Fibroblast of skin of right biceps (primary cell): ENCODE measurements at regions not wholly inside any gene's neighbourhood (a gene's known extent, or its start where the extent isn't known, plus 50 kb on each side); places are given as distances from the start of the nearest gene placed in this dataset.

ENCODE experiments used
- DNase-seq: peaks from one replicate; pipeline ENCODE4 v3.0.0-alpha.2; 2013

DNA sequence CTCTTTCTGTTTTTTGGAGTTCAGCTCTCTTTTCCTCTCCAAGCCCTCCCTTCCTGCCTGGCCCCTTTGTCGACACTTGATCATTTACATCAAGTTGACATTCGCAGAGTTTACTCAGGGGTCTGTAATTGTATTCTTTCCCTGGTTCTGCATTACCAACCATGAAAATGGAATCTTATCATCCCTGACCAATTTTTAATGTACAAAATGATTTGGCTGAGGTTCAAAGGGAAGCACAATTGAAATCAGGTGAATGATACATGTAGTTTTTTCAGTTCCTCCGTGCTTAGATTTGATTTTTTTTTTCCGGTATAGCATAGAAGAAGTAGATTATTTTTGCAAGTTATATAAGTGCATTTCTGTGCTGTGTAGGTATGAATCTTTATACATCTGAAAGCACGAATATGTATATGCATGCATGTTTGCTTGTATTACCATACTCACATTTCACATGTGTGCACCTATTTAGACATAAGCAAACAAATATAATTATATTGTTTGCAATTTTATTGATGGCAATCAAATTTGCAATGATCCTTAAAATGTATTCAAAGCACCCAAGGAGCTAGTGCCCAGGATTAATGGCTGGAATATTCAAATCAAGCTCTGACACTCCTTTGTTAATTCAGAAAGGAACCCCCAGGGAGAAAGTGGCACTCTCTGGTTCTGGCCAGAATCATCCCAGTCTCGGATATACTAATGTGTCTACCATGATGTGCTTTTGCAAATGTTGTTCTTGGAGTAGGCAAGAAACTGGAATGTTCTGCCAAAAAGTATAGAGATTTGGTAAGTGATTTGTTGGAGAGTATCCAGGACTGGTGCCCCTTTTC is 189.3 kb downstream of the VRK1 start:
- no peak for DNase-seq

DNA sequence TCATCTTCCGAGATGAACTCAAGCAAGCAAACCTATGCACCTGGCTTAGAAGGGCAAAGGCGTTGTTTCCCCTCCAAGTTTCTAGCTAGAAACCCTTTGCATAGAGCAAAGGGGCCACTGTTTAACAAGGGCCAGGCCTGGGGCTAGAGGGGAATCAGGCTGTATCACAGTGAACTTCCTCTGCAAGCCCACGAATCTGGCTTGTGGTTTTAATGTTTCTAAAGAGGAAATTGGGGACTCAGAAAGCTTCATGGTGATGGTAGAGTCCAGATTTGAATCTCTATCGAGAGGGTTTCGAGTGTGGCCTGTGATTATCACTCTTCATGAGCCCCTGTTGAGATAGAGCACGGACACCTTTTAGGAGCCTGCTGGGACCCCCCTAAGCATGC is 189.9 kb downstream of the VRK1 start:
- DNase-seq, result no peak

DNA sequence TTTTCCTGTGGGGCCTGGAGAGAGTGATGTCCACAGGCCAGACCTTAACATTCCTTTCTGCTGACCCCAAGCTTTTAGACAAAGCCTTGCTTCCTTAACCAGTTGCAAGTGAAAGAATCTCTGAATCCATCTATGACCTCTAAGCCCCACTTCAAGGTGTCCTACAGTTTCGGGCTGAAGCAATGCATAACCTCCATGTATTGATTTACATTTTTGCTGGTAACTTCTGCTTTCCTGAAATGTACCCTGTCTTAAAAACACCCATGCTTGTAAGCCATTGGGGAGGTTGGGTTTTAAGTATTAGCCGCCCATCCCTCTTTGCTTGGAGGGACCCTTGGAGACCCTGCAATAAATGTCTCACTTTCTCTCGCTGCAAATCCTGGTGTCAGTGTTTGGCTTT is 190.6 kb downstream of the VRK1 start:
- no peak for DNase-seq

DNA sequence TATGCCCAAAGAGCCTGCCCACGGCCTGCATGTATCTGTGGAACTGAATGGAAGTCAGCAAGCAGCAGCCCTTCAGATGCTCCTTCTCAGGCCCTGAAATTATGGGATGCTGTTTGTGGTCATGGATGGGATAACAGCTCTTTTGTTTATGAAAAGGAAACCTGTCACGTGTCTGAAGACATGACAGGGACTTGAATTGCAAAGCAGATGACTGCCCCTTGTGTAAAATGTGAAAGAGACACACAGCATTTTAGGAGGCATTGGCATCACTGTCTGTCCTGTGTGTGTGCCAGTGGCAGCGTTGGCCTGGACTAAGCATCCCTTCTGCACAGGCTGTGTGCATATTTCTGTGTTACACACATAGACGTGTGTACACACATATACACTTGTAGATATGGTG is 192.1 kb downstream of the VRK1 start:
- DNase-seq, result no peak

GRCh38 chr14:96991226-96991625 is 194.0 kb downstream of the VRK1 start:
- DNase-seq, result no peak

DNA sequence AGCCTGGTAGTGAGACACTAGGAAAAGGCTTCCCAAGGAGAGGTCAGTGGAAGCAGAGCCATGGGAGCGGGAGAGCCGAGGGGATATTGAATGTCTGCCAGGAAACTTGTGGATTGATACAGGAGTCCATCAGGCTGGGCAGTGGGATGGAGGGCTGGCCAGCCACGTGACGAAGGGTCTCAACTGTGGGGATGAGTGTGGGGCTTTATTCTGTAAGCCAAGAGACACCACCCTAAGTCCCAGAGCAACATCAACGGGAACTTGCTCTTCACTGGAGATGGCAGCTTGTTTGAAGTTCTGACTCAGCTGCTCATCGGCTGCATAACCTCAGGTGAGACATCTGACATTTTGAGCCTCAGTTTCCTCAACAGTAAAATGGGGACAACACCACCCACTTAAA is 197.8 kb downstream of the VRK1 start:
- no peak for DNase-seq

GRCh38 chr14:96997269-96997668 is 200.1 kb downstream of the VRK1 start:
- no peak for DNase-seq

GRCh38 chr14:96997996-96998395 is 200.8 kb downstream of the VRK1 start:
- no peak for DNase-seq

DNA sequence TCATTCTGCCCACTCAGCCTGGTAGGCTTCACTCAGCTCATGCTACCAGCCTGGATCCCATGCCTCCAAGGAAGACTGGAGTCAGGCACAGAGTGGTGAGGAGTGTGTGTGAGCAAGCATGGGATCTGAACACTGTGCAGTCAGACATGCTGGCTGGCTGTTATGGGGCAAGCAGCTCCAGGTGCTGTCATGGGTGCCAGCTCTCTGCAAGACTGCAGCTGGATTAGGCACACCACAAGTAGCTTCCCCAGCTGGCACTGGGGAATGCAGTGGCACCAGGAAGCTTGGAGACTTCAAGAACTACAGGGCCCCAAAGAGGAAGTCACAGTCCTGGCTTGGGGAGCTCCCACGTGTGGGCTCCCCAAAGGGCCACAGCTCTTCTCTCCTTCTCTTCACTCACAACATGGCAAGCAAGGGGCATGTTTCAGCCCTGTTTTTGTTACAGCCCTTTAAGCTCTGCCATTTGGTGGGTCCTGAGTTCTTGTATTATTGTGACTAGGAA is 202.5 kb downstream of the VRK1 start:
- no peak for DNase-seq

DNA sequence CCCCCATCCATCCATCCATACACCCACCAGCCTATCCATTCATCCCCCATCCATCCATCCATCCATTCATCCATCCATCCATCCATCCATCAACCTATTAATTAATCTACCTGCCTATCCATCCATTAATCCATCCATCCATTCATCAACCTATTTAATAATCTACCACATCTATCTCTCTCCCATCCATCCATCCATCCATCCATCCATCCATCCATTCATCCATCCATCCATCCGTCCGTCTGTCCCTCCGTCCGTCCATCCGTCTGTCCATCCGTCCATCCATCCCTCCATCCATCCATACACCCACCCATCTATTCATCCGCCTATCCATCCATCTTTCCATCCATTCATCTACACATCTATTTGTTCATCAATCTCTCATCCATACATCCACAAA is 205.3 kb downstream of the VRK1 start:
- DNase-seq, result no peak

- DNase-seq, result no peak
Measured at GRCh38 chr14:97005934-97006333, 208.8 kb downstream of the VRK1 start.

GRCh38 chr14:97010491-97011160 is 213.4 kb downstream of the VRK1 start:
- no peak for DNase-seq

DNA sequence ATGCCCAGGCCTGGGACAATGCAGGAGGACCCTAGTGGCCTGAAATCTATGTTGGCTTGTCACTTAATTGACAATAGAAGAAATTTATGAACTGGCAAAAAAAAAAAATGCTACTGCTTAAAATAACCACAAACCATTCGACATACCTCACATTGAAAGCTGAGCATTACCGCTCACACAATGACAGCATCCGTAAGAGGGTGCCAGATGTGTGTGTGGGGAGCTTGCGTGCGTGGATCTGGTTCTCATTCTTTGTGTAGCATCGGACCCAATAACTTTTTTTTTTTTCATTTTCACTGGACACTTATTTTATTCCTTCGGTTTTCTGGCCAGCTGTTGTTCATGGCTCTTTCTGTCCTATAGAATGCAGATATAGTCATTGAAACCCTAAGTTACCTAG is 216.7 kb downstream of the VRK1 start:
- no peak for DNase-seq

DNA sequence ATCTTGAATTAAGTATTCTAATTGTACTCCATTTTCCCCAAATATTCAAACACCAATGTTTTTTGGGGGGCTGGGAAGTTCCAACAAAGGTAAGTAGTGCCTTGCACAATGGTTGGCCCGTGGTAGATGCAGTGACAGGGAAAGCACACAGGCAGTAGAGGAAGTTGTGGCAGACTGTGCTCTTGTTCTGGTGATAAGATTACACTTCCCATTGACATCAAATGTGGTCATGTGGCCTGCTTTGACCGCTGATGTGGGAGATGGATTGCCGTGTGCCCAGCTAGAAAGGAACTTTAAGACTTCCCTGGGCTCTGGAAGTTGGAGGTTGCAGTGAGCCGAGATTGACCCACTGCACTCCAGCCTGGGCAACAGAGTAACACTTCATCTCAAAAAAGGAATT is 223.8 kb downstream of the VRK1 start:
- no peak for DNase-seq

DNA sequence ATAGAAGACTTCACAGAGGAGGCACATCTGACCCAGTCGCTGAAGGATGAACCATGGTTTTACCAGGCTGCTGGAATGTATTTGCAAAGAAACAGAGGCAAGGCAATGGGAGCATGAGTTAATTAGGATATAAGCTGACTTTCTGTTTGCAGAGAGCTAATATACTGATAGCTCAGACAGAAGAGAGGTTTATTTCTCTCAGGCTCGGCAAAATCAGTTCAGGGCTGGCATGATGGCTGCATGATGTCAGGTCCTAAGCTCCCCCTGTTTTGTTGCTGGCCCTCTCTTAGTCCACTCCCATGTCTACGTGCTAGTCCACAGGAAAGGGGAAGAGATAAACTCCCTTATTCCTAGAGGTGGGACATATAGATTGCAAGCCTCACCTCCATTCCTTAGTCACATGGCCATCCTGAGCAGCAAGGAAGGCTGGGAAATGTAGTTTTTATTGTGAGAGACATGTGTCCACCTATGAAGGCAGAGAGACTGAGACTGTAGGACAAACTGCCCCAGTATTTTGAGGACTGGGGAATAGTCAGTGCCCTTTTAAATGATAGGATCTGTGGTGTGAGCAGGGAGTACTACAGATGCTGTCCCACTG is 224.5 kb downstream of the VRK1 start:
- DNase-seq, result no peak

- no peak for DNase-seq
Measured at GRCh38 chr14:97022741-97023140, 225.6 kb downstream of the VRK1 start.

DNA sequence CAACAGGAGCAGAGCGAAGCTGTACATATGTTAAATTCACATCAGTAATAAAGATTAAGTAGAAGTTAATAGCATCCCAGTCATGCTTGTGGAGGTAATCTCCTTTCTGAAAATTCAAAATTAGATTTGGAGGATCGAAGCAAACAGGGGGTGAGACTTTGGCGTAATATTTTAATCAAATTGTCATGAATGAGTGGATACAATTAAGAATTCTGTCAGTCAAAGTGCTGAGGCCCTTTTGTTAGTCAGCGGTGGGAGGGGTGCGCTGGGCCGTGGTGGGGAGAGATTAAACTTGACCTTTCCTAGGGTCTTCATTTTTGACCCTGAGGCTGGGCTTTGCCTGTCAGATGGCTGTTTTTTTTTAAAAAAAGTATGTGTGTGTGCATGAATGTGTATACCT is 226.7 kb downstream of the VRK1 start:
- no peak for DNase-seq

GRCh38 chr14:97024300-97024699 is 227.1 kb downstream of the VRK1 start:
- no peak for DNase-seq

DNA sequence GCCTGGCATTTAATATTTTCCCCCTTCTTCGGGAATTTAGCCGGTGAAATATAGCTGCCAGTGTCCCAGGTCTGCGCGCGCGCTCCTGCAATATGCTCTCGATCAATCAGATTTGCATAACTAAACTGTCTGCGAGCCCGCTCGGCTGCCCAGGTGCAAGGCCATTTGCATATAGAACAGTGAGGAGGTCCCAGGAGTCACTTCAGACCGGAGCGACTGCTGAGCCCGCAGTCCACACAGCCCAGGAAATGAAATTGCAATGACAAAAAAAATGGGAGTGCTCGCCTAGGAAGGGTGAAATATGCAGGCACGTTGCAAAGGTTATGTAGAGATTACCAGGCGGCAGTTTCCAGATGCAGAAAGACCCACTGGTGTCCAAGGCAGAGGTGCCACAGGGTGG is 228.5 kb downstream of the VRK1 start:
- DNase-seq, result no peak

DNA sequence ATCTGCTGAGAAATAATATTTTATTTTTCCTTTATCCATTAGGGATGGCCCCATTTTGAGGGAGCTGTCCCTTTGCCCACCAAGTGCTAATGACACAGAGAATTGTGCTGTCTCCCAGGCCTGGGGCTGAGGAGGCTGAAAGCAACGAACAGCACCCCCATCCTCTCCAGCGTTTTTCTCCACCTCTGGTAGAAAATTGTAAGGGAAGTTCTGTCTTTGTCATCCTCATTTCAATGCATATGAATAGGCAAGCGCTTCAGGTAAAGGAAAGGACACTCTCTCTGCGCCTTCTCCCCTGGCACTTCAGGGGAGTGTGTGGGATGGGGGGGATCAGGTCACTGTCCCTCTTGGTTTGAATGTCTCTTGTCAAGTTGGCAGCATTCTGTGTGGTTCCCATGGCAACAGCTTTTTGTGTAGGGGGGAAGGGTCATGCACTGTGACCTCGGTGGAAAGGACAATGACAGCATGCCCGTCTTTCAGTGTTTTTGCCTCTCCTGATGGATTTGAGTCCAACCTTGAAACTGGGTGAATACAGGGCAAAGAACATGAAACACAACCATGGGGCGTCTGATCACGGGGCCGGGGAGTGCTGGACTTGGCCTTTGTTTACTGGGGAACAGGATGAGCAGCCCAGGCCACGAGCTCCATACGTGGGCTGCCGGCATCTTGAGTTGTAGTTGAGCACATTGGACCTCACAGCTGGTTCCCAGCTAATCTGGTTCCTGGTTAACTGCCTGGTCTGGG is 230.2 kb downstream of the VRK1 start:
- DNase-seq, result no peak

GRCh38 chr14:97028382-97028781 is 231.2 kb downstream of the VRK1 start:
- no peak for DNase-seq

DNA sequence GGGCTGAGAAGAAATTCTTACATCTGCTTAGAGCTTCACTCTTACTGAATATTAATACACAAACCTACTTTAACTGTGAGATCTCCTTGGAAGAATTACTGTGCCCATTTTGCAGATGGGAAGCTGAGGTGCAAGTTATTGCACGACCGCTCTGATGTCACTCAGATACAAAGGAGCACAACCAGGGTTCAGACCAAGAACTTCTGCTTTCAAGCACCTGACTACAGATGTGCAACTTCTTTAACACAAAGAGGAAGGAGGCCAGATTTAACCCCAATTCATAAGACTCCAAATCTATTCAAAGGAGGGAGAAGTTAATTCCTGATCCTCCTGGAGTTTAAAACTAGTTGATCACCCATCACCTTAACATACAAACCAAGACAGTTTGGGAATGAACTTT is 232.6 kb downstream of the VRK1 start:
- DNase-seq, result no peak

DNA sequence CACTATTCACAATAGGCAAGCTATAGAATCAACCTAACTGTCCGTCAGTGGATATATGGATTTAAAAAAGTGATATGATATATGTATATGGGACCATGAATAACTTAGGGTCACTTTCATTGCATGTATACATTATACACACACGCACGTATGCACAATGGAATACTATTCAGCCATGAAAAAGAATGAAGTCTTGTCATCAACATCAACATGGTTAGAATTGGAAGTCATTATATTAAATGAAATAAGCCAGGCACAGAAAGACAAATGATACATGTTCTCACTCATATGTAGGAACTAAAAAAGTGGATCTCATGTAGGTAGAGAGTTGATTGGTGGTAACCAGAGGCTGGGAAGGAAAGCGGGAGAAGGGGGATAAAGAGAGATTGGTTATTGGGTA is 234.3 kb downstream of the VRK1 start:
- no peak for DNase-seq
